RPMI7951 (cell line): ENCODE measurements at regions not wholly inside any gene's neighbourhood (a gene's known extent, or its start where the extent isn't known, plus 50 kb on each side); places are given as distances from the start of the nearest gene placed in this dataset.
A peak's percentile ranks its signal among the peaks of the same experiment; 100 is the strongest.

Experiments
- DNase-seq: peaks from one replicate; pipeline ENCODE4 v3.0.0-alpha.2; 2012; ENCODE audit warnings: low read depth

- no peak for DNase-seq
Observed at GRCh38 chr1:193676996-193677549, 490.7 kb upstream of the B3GALT2 start.

DNA sequence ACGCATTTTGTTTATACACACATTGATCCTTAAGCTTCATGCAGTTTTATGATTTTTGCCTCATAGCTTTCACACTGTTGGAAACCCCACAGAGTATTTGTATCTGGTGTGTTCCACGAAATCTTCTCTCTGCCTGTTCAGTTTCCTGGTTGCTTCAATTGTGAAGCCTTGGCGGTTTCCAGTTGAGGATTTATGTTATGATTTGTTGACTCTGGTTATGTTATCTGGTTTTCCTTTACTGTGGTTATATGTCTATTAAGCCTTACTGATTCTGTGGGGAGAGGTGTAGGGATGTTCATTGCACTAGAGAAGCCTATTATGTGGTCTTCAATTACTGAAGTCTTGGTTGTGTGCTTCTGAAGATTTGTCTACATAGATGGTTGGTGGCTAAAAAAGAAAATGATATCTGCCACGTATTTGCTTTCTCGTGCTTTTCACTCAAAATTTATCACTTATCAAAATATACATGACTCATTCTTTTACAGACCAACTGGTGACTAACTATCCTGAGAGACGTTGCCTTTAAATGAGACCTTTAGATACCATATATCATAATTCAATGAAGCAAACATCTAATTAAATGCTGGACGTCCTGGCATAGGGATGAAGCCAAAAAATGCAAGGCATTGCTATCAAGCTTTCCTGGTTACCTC, 488.0 kb upstream of the B3GALT2 start:
- DNase-seq, result no peak

DNA sequence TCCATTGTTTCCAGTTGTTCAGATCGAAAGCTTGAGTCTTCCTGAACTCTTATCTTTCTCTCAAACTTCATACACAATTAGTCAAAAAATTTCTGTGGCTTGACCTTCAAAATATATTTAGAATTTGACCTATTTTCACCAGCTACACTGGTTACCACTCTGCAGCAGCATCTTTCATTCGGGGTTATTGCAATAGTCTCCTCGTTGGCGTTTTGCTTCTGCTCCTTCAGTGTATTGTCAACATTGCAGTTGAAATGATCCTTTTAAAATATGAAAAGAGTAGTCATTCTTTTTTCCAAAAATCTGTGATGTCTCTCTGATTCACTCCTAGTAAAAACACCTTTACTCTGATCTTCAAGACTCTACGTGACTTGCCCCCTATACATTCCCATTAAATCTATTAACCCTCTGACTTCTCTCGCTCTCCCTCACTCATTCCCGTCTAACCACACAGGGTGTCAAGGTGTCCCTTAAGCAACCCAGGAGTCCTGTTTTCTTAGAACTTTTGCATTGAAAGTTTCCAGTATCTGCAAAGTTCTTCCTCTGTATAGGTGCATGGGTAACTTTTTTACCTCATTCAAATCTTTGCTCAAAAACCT, 480.2 kb upstream of the B3GALT2 start:
- no peak for DNase-seq

GRCh38 chr1:193663965-193664364, 477.6 kb upstream of the B3GALT2 start:
- no peak for DNase-seq

DNA sequence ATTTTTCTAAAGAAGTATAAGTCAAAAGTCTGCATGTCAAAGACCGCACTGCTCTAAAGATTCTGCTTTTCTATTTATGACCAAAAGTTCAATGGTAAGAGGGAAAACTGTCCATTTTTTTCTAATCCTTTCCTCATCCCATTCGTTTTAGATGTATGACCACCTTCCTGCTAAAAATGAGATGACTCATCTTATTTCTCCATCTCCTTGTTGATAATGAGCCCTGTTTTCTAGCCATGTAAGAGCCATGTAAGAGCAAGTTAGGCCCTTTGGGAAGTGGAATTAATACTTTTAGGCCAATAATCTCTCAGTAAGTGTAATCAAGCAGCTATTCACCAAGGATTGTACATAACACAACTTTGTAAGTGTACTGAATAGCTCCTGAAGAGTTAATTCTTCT, 475.6 kb upstream of the B3GALT2 start:
- DNase-seq, result no peak

- DNase-seq, result no peak
Observed at GRCh38 chr1:193661385-193661784, 475.0 kb upstream of the B3GALT2 start.

- no peak for DNase-seq
Observed at GRCh38 chr1:193660428-193660827, 474.0 kb upstream of the B3GALT2 start.

DNA sequence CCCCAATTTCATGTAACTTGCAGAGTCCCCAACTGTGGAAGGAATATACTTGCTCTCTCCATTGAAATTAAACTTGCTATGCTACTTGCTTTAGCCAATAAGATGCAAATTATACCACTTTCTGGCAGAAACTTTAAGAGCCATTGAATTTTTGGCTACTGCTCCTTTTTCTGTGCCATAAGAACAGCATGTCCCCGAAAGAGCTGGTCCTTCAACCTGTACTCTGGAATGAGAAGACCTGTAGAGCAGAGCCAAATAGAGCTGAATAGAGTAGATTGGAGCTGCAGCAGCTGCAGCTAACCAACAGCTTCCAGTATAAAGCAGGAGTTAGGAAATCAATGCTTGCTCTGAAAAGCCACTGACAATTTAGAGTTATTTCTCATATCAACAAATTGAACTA, 472.3 kb upstream of the B3GALT2 start:
- DNase-seq, result no peak

GRCh38 chr1:193658081-193658480, 471.7 kb upstream of the B3GALT2 start:
- no peak for DNase-seq

DNA sequence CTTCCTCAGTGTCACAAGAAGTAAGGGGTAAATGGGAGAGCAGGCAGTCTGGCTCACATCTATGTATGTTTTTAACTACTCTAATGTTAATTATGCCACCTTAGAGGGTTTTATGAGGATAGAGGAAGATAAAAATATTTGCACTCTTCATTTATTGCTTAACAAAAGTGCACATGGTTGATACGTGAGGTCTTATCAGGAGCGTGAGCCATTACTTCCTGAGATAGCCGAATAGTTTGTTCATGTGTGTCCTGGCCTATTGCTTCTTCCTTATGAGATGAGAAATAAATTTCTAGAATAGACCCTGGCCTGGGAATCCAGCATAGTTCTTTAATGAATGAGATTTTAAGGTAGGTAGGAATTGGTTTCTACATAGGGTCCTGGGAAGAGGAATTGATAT, 471.1 kb upstream of the B3GALT2 start:
- DNase-seq, result no peak

DNA sequence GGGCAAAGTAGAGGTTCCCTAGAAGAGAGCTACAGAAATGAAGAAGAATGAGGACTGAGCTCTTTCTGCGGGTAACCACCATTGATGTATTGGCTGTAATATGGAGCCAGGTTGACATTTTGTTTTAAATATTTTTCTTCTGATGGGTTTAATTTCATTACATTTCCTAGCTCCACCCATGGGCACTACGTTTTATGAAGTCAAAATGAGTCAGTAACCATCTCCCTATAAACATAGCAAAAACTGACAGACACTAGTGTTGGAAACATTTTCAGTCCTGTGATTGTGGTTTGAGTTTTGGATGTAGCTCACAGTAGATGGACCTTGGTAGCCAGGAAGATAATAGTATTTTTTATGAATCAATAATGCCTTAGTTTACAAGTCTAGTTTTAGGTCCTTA, 470.4 kb upstream of the B3GALT2 start:
- no peak for DNase-seq

DNA sequence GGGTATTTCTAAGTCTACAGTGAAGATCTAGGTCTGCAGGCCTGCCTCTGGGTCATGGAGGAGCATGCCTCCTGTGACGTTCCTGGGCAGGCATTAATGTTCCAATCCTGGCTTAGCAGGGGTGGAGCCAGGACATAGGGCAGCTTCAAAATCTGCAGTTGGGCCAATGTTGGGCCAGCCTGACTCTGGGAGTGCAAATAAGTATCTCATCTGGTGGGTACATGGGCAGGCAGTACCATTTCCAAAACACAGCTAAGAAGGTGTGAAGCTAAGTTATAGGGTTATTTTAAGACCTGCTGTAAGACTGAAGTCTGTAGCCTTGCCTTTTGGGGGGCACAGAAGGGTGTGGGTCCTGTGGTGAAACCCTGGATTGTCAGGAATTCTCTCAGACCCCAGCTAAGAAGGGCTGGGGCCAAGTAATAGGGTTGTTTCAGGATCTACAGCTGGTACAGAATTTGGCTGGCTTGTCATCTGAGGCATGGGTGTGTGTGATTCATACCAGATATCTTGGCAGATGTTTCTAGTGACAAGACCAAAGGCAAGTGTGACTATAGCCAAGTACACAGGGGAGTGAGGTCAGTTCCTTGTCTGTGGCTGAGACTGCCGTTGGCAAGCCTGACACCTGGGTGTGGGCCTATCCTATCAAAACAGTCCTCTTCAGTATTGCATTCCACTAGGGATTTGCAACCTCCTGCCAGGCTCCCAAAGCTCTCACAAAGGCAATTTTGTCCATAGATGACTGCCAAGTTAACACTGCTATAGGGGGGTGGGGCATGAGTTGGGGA, 468.7 kb upstream of the B3GALT2 start:
- DNase-seq, result peak; percentile 9

- DNase-seq, result no peak
Observed at GRCh38 chr1:193649587-193649986, 463.2 kb upstream of the B3GALT2 start.

- no peak for DNase-seq
Observed at GRCh38 chr1:193634876-193635275, 448.5 kb upstream of the B3GALT2 start.

DNA sequence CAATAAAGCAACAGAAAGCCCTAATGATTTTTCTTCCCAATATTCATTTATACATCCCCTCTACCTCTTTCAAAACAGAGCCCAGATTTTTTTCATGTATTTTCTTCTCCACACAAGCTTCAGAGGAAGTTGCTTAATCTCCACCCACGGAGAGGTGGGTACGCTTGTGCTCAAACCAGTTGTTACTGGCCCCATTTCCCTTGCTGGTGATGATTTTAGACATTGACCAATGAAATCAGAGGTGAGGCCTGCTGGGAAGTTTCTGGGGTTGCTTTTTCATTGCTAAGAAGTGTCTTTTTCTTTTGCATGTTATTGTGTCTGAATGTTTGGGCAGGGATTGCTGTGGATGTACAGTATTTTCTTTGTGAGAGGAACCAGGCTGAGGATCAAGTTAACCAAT, 448.1 kb upstream of the B3GALT2 start:
- DNase-seq, result no peak

- DNase-seq, result no peak
Observed at GRCh38 chr1:193633991-193634390, 447.6 kb upstream of the B3GALT2 start.

- DNase-seq, result no peak
Observed at GRCh38 chr1:193633093-193633492, 446.7 kb upstream of the B3GALT2 start.

DNA sequence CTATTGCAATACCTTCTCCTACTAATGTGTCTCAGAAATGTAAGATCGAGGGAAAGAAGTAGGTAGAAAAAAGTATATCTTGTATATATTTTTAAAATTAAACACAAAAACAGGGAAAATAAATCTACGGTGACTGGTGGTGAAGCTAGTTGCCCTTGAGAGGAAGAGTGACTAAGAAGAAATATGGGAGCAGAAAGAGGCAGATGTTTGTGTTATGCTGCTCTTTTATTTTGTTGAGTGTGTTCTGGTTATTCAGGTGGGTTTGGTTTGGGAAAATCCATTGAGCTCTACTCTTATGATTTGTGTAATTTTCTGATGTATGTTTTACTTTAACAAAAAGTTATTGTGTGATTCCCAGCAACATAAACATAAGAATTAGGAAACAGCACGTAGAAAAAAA, 444.9 kb upstream of the B3GALT2 start:
- DNase-seq, result no peak

- peak; percentile 49 for DNase-seq
Observed at GRCh38 chr1:193629875-193630274, 443.5 kb upstream of the B3GALT2 start.

DNA sequence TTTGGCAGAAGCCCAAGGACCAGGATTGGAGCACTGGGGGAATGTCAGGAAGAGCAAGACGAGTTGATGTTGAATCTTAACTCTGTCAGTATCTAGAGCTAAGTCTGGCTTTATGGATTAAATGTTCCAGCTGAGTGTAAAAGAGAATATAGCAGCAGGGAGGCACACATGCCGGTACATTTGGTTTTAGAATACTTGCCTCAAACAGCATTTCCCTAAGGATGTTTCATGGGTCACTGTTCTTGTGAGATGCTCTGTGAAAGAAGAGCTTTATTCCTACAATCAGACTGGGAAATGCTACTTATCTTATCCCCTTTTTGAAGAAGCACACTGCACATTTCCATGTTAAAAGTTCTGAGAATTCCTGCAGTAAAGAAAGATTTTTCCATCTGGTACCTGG, 440.3 kb upstream of the B3GALT2 start:
- DNase-seq, result no peak

DNA sequence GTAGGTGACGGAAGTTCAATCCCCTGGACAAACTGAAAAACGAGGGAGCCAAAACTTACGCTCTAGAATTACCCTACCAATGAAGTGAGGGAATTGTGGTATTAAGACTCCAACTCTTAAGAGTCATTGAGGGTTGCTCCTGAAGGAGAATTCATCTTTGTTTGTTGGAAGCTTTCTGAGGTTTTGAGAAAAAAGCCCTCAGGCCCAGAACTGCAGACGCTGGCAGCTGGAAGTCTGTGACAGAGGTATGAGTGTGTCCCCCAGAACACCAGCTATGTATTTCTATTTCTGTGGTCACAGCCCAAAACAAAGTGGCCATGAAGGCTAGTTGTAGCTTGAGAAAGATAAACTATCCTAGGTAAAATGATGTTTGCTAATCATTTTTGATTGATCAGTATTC, 438.8 kb upstream of the B3GALT2 start:
- peak; percentile 57 for DNase-seq

GRCh38 chr1:193619911-193620310, 433.5 kb upstream of the B3GALT2 start:
- DNase-seq, result no peak

GRCh38 chr1:193614817-193615216, 428.4 kb upstream of the B3GALT2 start:
- no peak for DNase-seq
